Fibroblast of mammary gland (primary cell): ENCODE measurements at regions not wholly inside any gene's neighbourhood (a gene's known extent, or its start where the extent isn't known, plus 50 kb on each side); places are given as distances from the start of the nearest gene placed in this dataset.

Experiments
- DNase-seq: peaks from one replicate; pipeline ENCODE4 v3.0.0-alpha.2; 2010; ENCODE audit warnings: low read depth
- H3K4me3 ChIP-seq: 2 replicates; pipeline ENCODE4 v1.5.1; 2011; ENCODE audit warnings: low read depth, mild to moderate bottlenecking, low read length, moderate library complexity; ENCODE audit not compliant: control insufficient read depth
- CTCF ChIP-seq: conservative IDR thresholded peaks from 2 replicates; pipeline ENCODE4 v1.5.1; 2011; ENCODE audit warnings: low read depth, low read length, inconsistent platforms; ENCODE audit not compliant: control insufficient read depth, insufficient read depth

DNA sequence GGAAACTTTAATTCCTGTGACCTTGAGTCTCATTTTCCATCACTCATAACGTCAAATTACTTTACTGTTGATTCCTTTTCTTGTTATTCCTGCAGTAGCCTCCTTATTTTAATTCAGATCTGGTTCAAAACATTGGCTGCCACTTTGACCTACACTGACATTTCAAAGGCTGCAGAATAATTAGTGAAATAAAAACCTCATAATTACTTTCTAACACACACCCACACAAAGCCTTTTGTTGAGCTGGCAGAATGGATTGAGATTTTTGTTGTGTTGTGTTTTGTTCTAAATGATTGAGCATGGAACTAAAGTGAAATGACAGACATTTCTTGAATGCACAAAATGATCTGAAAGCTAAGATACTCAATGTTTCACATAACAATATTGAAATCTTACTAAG, 507.5 kb upstream of the STXBP6 start:
- TF ChIP-seq CTCF: no peak
- no peak for DNase-seq

GRCh38 chr14:25552826-25553225, 502.9 kb upstream of the STXBP6 start:
- TF ChIP-seq CTCF: no peak
- DNase-seq: no peak
- H3K4me3 ChIP-seq: no peak overlapping the region

More for the DNA sequence above, 507.5 kb upstream of the STXBP6 start:
- H3K4me3 ChIP-seq: no peak overlapping the region

GRCh38 chr14:25551674-25552073, 501.7 kb upstream of the STXBP6 start:
- DNase-seq: no peak
- TF ChIP-seq CTCF: no peak
- no peak overlapping the region for H3K4me3 ChIP-seq

DNA sequence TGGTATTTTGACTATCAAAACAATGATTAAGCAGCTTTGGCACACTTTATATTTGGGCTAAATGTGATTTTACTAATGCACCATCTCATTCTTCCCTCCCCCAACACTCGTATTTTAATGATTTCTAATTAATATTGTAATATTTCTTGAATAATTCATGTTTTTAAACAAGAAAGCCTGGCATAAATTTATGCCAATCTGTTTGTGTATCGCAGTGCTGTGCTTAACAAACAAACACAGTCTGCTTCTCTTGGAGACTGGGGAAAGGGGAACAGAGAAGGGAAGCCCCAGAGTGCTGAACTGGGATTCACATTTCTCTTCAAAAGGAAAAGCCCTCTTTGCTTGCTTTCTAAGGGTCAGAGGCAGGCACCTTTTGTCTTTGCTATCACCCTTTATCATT, 496.9 kb upstream of the STXBP6 start:
- TF ChIP-seq CTCF: no peak
- H3K4me3 ChIP-seq: no peak overlapping the region
- DNase-seq: no peak

DNA sequence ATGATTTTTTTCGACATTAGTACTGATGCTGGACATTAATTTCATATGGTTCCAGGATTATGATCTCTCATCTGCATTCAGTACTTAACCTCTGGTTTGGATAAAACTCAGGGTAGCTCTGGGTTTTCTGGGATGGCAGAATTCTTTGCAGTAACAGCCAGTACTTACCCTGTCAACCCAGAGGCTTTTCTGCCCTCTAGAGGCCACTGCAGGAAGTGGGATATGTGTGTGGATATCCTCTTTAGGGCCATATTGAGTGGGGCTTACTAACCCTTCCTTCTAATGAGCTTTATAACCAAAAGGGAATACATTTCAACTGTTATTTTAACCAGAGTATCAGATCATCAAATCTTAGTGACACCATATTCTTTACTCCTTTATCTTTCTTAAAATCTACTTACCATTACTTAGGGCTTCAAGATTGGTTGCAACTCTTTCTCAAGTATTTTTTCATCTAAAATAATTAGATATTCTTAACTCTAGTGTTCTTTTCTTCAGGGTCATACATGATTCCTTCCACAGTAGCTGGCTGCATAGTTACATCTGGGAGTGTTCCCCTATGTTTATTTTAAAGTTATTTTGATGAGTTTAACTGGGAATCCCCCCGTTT, 488.0 kb upstream of the STXBP6 start:
- DNase-seq: peak; percentile 36
- H3K4me3 ChIP-seq: no peak overlapping the region
- peak; percentile 68 for TF ChIP-seq CTCF

DNA sequence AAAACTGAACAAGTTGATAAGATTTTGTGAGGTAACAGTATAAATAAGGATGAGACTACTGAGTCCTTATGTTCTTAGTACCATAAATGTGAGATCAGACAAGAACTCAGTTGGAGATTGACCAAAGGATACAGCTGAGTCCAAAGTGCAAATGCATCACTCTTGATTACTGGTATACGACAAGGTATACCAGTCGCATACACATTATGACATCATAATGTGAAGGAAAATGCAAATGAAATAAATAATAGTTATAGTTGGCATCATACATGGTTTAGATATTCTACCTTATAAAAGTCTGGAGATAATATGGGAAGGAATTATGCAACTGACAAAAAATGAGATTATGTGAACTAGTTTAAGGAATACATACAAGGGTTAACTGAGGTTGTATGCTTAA, 476.3 kb upstream of the STXBP6 start:
- no peak for DNase-seq
- H3K4me3 ChIP-seq: no peak overlapping the region
- no peak for TF ChIP-seq CTCF

DNA sequence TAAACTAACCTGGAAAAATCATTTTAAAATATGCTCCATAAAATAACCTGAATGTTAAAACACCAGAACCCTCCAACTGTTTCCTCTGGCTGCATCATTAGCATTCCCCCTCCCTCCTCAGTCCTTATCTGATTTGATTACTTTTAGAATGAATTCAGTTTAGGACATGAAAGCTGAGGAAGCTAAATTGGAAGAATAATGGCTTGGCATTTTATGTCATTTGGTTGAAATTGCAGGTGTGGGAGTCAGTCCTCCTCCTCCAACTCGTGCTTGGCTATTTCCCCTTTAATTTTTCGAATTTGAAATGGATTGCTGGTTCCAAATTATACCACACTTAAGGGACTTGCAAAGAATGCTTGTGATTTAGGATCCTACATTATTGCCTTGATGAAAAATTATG, 473.0 kb upstream of the STXBP6 start:
- DNase-seq: no peak

More for the DNA sequence above, 473.0 kb upstream of the STXBP6 start:
- no peak for TF ChIP-seq CTCF
- H3K4me3 ChIP-seq: no peak overlapping the region
